ENCODE measurements at regions not wholly inside any gene's neighbourhood (a gene's known extent, or its start where the extent isn't known, plus 50 kb on each side); places are given as distances from the start of the nearest gene placed in this dataset.

DNA sequence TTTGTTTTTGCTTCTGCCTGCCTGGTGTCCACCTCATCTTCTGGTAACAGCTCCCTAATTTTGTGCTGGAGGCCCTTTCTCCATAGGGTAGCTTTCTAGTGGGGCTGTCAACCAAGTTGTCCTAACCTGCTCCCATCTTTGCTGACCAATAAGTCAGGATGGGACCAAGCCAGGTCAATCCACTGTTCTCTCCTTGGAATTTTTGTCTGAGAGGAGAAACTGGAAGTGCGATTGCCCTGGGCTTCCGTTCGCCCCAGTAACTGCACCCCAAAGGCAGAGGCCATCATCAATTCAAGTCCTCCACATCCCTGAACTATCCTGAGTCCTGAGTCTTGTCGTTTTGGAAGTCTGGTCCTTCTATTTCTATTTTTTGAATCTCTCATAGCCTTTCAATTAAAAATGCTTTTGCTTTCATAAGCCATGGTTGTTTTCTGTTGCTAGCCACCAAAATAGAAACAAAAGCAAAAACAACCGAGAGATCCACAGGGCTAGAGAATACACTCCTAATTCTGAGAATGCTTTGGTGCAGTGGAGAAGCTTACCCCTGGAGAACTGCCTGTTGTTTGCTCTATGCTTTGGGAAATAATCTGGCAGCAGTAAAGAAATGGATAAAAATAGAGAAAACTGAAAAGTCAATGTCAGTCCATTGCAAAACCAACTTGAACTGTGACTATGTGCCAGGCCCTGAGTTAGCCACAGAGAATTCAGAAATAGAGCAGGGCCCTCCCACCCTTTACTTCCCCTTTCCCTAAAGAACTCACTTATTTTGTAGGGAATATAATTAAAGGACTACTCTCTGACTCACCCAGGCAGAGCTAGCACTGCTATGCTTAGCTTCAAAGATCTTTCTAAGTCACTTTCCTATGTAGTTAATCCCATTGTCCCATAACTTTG is 368.1 kb downstream of the CXCL12 start:
- no peaks in the 10 kb centered on the region for H3K27me3 ChIP-seq
- peaks cover 0 to 32% (median 16%) of the 10 kb centered on the region in 12 donors for H3K4me1 ChIP-seq
- intact Hi-C loops (cut with DNase I): loop anchor here in 1 of 10 donors (10.0 kb wide), 1 partner anchor 322 kb away; no protein-coding TSS in a partner anchor
- no peak overlapping the region for H3K4me3 ChIP-seq
- H3K27ac ChIP-seq: peak overlapping the region in 10 of 12 donors; percentile 10 to 68 (median 38)
- H3K9me3 ChIP-seq: peaks cover 0 to 7% (median 0%) of the 10 kb centered on the region in 12 donors
- WGBS, 4 donors: 57 to 76% (median 71%) methylated on average over 5 of the region's 5 CpGs
- TF ChIP-seq, protein P1, sequence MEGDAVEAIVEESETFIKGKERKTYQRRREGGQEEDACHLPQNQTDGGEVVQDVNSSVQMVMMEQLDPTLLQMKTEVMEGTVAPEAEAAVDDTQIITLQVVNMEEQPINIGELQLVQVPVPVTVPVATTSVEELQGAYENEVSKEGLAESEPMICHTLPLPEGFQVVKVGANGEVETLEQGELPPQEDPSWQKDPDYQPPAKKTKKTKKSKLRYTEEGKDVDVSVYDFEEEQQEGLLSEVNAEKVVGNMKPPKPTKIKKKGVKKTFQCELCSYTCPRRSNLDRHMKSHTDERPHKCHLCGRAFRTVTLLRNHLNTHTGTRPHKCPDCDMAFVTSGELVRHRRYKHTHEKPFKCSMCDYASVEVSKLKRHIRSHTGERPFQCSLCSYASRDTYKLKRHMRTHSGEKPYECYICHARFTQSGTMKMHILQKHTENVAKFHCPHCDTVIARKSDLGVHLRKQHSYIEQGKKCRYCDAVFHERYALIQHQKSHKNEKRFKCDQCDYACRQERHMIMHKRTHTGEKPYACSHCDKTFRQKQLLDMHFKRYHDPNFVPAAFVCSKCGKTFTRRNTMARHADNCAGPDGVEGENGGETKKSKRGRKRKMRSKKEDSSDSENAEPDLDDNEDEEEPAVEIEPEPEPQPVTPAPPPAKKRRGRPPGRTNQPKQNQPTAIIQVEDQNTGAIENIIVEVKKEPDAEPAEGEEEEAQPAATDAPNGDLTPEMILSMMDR (IDR thresholded peaks at IDR 0.05): no peak
- TF ChIP-seq POLR2A (IDR thresholded peaks at IDR 0.05): no peak
- no peaks in the 10 kb centered on the region for H3K36me3 ChIP-seq
- DNase-seq (no peak), ATAC-seq (peak in 3 of 4 donors; percentile 58 to 66 (median 58))

DNA sequence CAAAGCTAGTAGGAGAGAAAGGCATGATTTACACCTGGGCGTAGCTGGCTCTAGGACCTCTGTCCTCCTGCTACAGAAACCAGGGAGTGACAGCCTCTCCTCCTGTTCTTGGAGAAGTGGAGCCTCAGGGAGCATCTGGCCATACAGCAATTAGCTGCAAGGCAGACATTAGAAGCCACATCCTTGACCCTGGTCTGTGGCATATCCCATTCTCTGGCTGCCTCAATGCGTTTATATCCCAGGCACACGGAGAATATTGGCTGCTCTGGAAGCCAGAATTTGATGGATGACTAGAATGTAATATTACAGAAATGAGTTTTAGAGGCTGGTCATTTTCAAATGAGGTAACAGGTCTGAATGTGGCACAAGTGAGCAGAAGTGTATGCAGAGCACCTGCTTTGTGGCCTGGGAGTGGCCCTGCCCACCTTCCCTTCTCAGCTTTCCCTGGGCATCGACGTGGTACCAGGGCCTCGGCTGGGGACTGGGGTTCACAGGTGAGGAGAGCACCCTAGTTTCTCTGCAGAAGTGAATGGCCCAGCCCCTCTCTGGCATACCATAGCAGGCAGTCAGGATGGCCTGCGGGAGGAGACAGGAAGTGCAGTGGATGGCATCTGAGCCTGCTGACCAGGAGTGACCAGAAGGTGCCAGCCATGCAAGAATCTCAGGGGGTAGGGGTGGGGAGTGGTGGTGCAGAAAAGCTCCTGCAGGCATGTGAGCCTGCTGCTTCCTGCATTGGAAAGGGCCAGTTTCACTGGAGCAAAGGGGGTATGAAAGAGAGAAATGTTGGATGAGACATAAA is 367.2 kb upstream of the ZNF32 start:
- intact Hi-C loops (cut with DNase I): loop anchor here in 1 of 10 donors (10.0 kb wide), 1 partner anchor 321 kb away; no protein-coding TSS in a partner anchor
- H3K27ac ChIP-seq: peak overlapping the region in 7 of 12 donors; percentile 10 to 65 (median 40)
- no peak overlapping the region for H3K4me3 ChIP-seq
- ATAC-seq (no peak), DNase-seq (no peak)
- no peaks in the 10 kb centered on the region for H3K36me3 ChIP-seq
- 90 to 98% (median 94%) methylated on average over 7 of the region's 7 CpGs for WGBS, 4 donors
- no peaks in the 10 kb centered on the region for H3K27me3 ChIP-seq
- peaks cover 0 to 7% (median 0%) of the 10 kb centered on the region in 12 donors for H3K9me3 ChIP-seq
- TF ChIP-seq POLR2A (IDR thresholded peaks at IDR 0.05): no peak
- TF ChIP-seq, protein P1 (IDR thresholded peaks at IDR 0.05): no peak
- H3K4me1 ChIP-seq: peaks cover 0 to 34% (median 15%) of the 10 kb centered on the region in 12 donors

DNA sequence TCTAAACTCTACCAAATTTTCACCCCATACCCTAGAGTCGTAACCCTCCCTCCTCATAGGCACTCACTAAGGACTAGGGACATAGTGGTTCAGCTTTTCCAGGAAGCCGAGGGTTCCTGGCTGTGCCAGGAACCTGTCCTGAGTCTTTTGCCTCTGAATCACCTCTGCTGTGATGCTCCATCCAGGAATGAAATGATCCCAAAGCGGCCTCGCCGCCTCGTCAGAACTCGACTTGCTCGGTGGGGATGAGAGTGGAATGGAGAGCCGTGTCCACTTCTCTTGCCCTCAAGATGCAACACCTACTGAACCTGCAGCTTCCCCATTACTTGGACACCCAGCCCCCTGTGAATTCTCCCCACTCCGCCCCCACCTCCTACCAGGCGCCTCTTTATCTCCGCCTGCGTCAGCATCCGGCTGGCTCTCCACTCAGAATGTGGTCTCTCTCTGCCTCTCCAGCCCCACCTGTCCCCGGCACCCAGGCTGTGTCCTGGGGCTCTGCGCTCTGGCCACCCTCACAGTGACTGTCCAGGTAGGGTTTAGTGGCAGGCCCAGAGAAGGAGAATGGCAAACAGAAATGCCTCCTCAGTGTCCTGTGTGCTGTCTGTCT is 366.1 kb upstream of the ZNF32 start:
- no peak overlapping the region for H3K4me3 ChIP-seq
- 90 to 98% (median 96%) methylated on average over 16 of the region's 16 CpGs for WGBS, 4 donors
- no peaks in the 10 kb centered on the region for H3K27me3 ChIP-seq
- no peaks in the 10 kb centered on the region for H3K36me3 ChIP-seq
- H3K27ac ChIP-seq: no peak overlapping the region
- intact Hi-C loops (cut with DNase I): loop anchor here in 1 of 10 donors (10.0 kb wide), 1 partner anchor 320 kb away; no protein-coding TSS in a partner anchor
- peaks cover 0 to 7% (median 0%) of the 10 kb centered on the region in 12 donors for H3K9me3 ChIP-seq
- ATAC-seq (no peak), DNase-seq (no peak)
- peaks cover 0 to 45% (median 25%) of the 10 kb centered on the region in 12 donors for H3K4me1 ChIP-seq
- TF ChIP-seq POLR2A (IDR thresholded peaks at IDR 0.05): no peak

DNA sequence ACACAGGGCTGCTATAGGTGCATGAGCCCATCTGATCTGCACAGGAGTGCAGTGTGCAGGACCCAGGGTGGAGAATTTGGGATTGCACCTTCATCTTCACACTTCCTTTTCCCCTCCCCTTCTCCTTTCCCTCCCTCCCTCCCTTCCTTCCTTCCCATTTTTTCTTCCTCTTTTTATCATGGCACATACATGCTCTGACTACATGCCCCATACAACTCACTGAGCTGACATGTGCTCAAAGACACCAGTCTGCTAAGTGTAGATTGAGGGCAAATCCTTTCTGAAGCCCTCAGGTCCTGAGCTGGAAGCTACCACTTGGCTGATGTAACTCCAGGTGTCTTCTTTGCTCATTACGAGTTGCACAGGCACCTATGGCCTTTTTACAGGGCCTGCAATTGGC is 365.3 kb upstream of the ZNF32 start:
- no peak overlapping the region for H3K4me3 ChIP-seq
- no peak for DNase-seq
- no peak overlapping the region for H3K27ac ChIP-seq
- H3K27me3 ChIP-seq: no peaks in the 10 kb centered on the region
- TF ChIP-seq, protein P1 (IDR thresholded peaks at IDR 0.05): no peak
- no peak for TF ChIP-seq POLR2A (IDR thresholded peaks at IDR 0.05)
- intact Hi-C loops (cut with DNase I): loop anchor here in 1 of 10 donors (10.0 kb wide), 1 partner anchor 319 kb away; no protein-coding TSS in a partner anchor
- 86 to 96% (median 90%) methylated on average over 1 of the region's 1 CpG for WGBS, 4 donors
- peaks cover 0 to 52% (median 28%) of the 10 kb centered on the region in 12 donors for H3K4me1 ChIP-seq
- H3K36me3 ChIP-seq: no peaks in the 10 kb centered on the region
- no peak for ATAC-seq
- H3K9me3 ChIP-seq: peaks cover 0 to 3% (median 0%) of the 10 kb centered on the region in 12 donors
